NCI-H345 treated with DMSO at 0.1 percent for 48 hours (cell line): ENCODE measurements at regions not wholly inside any gene's neighbourhood (a gene's known extent, or its start where the extent isn't known, plus 50 kb on each side); places are given as distances from the start of the nearest gene placed in this dataset.

Experiments
- DNase-seq: peaks from one replicate; lab custom pipeline; 2025; ENCODE audit not compliant: unreplicated experiment; lab: John Stamatoyannopoulos, UW

- peak; percentile 30 for DNase-seq
These were observed 544.6 kb upstream of the BTBD3 start for GRCh38 chr20:11372876-11373790.

GRCh38 chr20:11375335-11375734 is 542.4 kb upstream of the BTBD3 start:
- no peak for DNase-seq

GRCh38 chr20:11375966-11376365 is 541.7 kb upstream of the BTBD3 start:
- DNase-seq: no peak

GRCh38 chr20:11376420-11376819 is 541.3 kb upstream of the BTBD3 start:
- no peak for DNase-seq

- DNase-seq: no peak
These were observed 540.7 kb upstream of the BTBD3 start for GRCh38 chr20:11376998-11377397.

- no peak for DNase-seq
These were observed 539.9 kb upstream of the BTBD3 start for GRCh38 chr20:11377761-11378160.

GRCh38 chr20:11378252-11378651 is 539.4 kb upstream of the BTBD3 start:
- DNase-seq: no peak

- peak; percentile 62 for DNase-seq
These were observed 538.3 kb upstream of the BTBD3 start for GRCh38 chr20:11379257-11380011.

GRCh38 chr20:11380283-11380682 is 537.4 kb upstream of the BTBD3 start:
- no peak for DNase-seq

GRCh38 chr20:11387189-11387754 is 530.4 kb upstream of the BTBD3 start:
- DNase-seq: no peak

- DNase-seq: no peak
These were observed 528.5 kb upstream of the BTBD3 start for GRCh38 chr20:11389186-11389585.

- DNase-seq: no peak
These were observed 526.1 kb upstream of the BTBD3 start for GRCh38 chr20:11391591-11391990.

GRCh38 chr20:11394145-11394833 is 523.4 kb upstream of the BTBD3 start:
- DNase-seq: no peak

- no peak for DNase-seq
These were observed 522.1 kb upstream of the BTBD3 start for GRCh38 chr20:11395581-11395980.

GRCh38 chr20:11401988-11402387 is 515.7 kb upstream of the BTBD3 start:
- no peak for DNase-seq

GRCh38 chr20:11403711-11404110 is 514.0 kb upstream of the BTBD3 start:
- DNase-seq: no peak

GRCh38 chr20:11406877-11407276 is 510.8 kb upstream of the BTBD3 start:
- DNase-seq: no peak

GRCh38 chr20:11409561-11409960 is 508.1 kb upstream of the BTBD3 start:
- DNase-seq: no peak

GRCh38 chr20:11411765-11412164 is 505.9 kb upstream of the BTBD3 start:
- no peak for DNase-seq

GRCh38 chr20:11426948-11427347 is 490.7 kb upstream of the BTBD3 start:
- DNase-seq: no peak

GRCh38 chr20:11429168-11429567 is 488.5 kb upstream of the BTBD3 start:
- no peak for DNase-seq
